ENCODE measurements at regions not wholly inside any gene's neighbourhood (a gene's known extent, or its start where the extent isn't known, plus 50 kb on each side); places are given as distances from the start of the nearest gene placed in this dataset.

GRCh38 chr4:133711817-133712216, 489.8 kb downstream of the PABPC4L start:
- no peak overlapping the region for H2AK5ac ChIP-seq (ENCODE audit: low read depth, low read length)
- H3K27ac ChIP-seq (replicated peaks; ENCODE audit: low read length): no peak overlapping the region
- no peaks in the 10 kb centered on the region for H3K79me1 ChIP-seq (ENCODE audit: low read depth, low read length)
- H3K14ac ChIP-seq (ENCODE audit: low read length): no peak overlapping the region
- no peak overlapping the region for H2BK12ac ChIP-seq (ENCODE audit: low read length)
- H2BK5ac ChIP-seq (ENCODE audit: low read length): no peak overlapping the region
- no peak overlapping the region for H3K9ac ChIP-seq (ENCODE audit: low read depth, low read length, poor library complexity)
- no peak overlapping the region for H3K4me2 ChIP-seq (ENCODE audit: insufficient read depth, low read length, poor library complexity, severe bottlenecking)
- H3K23ac ChIP-seq (ENCODE audit: low read depth, low read length, poor library complexity): no peak overlapping the region
- DNase-seq (ENCODE audit: low spot score): no peak
- no peaks in the 10 kb centered on the region for H3K4me1 ChIP-seq (ENCODE audit: control insufficient read depth in 2 of 2, insufficient read depth in 1 of 2, low read depth in 1 of 2, low read length in 2 of 2)
- no peak overlapping the region for H4K8ac ChIP-seq (ENCODE audit: low read depth, low read length)
- H3K9me3 ChIP-seq (replicated peaks in 1 of 2; ENCODE audit: control insufficient read depth in 2 of 2, insufficient read depth in 1 of 2, low read depth in 1 of 2, low read length in 2 of 2): no peaks in the 10 kb centered on the region
- no peak overlapping the region for H3K4ac ChIP-seq (ENCODE audit: low read length)
- no peaks in the 10 kb centered on the region for H3K36me3 ChIP-seq (replicated peaks in 1 of 2; ENCODE audit: control insufficient read depth in 2 of 2, insufficient read depth in 2 of 2, low read length in 2 of 2)
- no peak overlapping the region for H2BK120ac ChIP-seq (ENCODE audit: low read depth, low read length)
- H3K18ac ChIP-seq (ENCODE audit: low read length): no peak overlapping the region
- H3K4me3 ChIP-seq (ENCODE audit: low read length in 2 of 2): no peak overlapping the region
- no peak overlapping the region for H4K91ac ChIP-seq (ENCODE audit: low read depth, low read length, poor library complexity)
- H2AFZ ChIP-seq (ENCODE audit: low read length): peak overlapping the region; percentile 68
- no peak overlapping the region for H2BK15ac ChIP-seq (ENCODE audit: low read length)
- WGBS, 2 donors (ENCODE audit: extremely low coverage in 2 of 2, insufficient read length in 2 of 2, insufficient replicate concordance in 1 of 2): no CpG with 5 or more reads among the region's 6 CpGs
- no peaks in the 10 kb centered on the region for H3K27me3 ChIP-seq (ENCODE audit: control insufficient read depth in 3 of 3, insufficient read depth in 3 of 3, low read depth in 1 of 3, low read length in 3 of 3)

GRCh38 chr4:133694416-133694815, 507.2 kb downstream of the PABPC4L start:
- H2BK15ac ChIP-seq (ENCODE audit: low read length): no peak overlapping the region
- no peaks in the 10 kb centered on the region for H3K9me3 ChIP-seq (replicated peaks in 1 of 2; ENCODE audit: control insufficient read depth in 2 of 2, insufficient read depth in 1 of 2, low read depth in 1 of 2, low read length in 2 of 2)
- no peak overlapping the region for H3K4me2 ChIP-seq (ENCODE audit: insufficient read depth, low read length, poor library complexity, severe bottlenecking)
- no peaks in the 10 kb centered on the region for H3K27me3 ChIP-seq (ENCODE audit: control insufficient read depth in 3 of 3, insufficient read depth in 3 of 3, low read depth in 1 of 3, low read length in 3 of 3)
- no peak overlapping the region for H2BK120ac ChIP-seq (ENCODE audit: low read depth, low read length)
- no peaks in the 10 kb centered on the region for H3K4me1 ChIP-seq (ENCODE audit: control insufficient read depth in 2 of 2, insufficient read depth in 1 of 2, low read depth in 1 of 2, low read length in 2 of 2)
- H3K9ac ChIP-seq (ENCODE audit: low read depth, low read length, poor library complexity): no peak overlapping the region
- H4K8ac ChIP-seq (ENCODE audit: low read depth, low read length): no peak overlapping the region
- no peak overlapping the region for H3K23ac ChIP-seq (ENCODE audit: low read depth, low read length, poor library complexity)
- no peaks in the 10 kb centered on the region for H3K36me3 ChIP-seq (replicated peaks in 1 of 2; ENCODE audit: control insufficient read depth in 2 of 2, insufficient read depth in 2 of 2, low read length in 2 of 2)
- no peak overlapping the region for H2AK5ac ChIP-seq (ENCODE audit: low read depth, low read length)
- H4K91ac ChIP-seq (ENCODE audit: low read depth, low read length, poor library complexity): no peak overlapping the region
- no peaks in the 10 kb centered on the region for H3K79me1 ChIP-seq (ENCODE audit: low read depth, low read length)
- H3K4me3 ChIP-seq (ENCODE audit: low read length in 2 of 2): no peak overlapping the region
- H2BK12ac ChIP-seq (ENCODE audit: low read length): no peak overlapping the region
- H2AFZ ChIP-seq (ENCODE audit: low read length): no peak overlapping the region
- H3K4ac ChIP-seq (ENCODE audit: low read length): no peak overlapping the region
- H2BK5ac ChIP-seq (ENCODE audit: low read length): no peak overlapping the region
- no peak overlapping the region for H3K18ac ChIP-seq (ENCODE audit: low read length)
- no peak for DNase-seq (ENCODE audit: low spot score)
- no peak overlapping the region for H3K27ac ChIP-seq (replicated peaks; ENCODE audit: low read length)
- H3K14ac ChIP-seq (ENCODE audit: low read length): no peak overlapping the region
- WGBS, 2 donors (ENCODE audit: extremely low coverage in 2 of 2, insufficient read length in 2 of 2, insufficient replicate concordance in 1 of 2): no CpG with 5 or more reads among the region's 2 CpGs

GRCh38 chr4:133683967-133684366, 517.6 kb downstream of the PABPC4L start:
- no peak overlapping the region for H3K4me2 ChIP-seq (ENCODE audit: insufficient read depth, low read length, poor library complexity, severe bottlenecking)
- H3K36me3 ChIP-seq (replicated peaks in 1 of 2; ENCODE audit: control insufficient read depth in 2 of 2, insufficient read depth in 2 of 2, low read length in 2 of 2): no peaks in the 10 kb centered on the region
- H3K27me3 ChIP-seq (ENCODE audit: control insufficient read depth in 3 of 3, insufficient read depth in 3 of 3, low read depth in 1 of 3, low read length in 3 of 3): no peaks in the 10 kb centered on the region
- H3K23ac ChIP-seq (ENCODE audit: low read depth, low read length, poor library complexity): no peak overlapping the region
- H2BK120ac ChIP-seq (ENCODE audit: low read depth, low read length): no peak overlapping the region
- H4K91ac ChIP-seq (ENCODE audit: low read depth, low read length, poor library complexity): no peak overlapping the region
- no peak for DNase-seq (ENCODE audit: low spot score)
- H2BK5ac ChIP-seq (ENCODE audit: low read length): no peak overlapping the region
- H3K4me3 ChIP-seq (ENCODE audit: low read length in 2 of 2): no peak overlapping the region
- no peak overlapping the region for H3K18ac ChIP-seq (ENCODE audit: low read length)
- no peak overlapping the region for H2AFZ ChIP-seq (ENCODE audit: low read length)
- H3K9ac ChIP-seq (ENCODE audit: low read depth, low read length, poor library complexity): no peak overlapping the region
- no peak overlapping the region for H3K14ac ChIP-seq (ENCODE audit: low read length)
- peaks cover 3 to 4% of the 10 kb centered on the region in 2 donors for H3K9me3 ChIP-seq (replicated peaks in 1 of 2; ENCODE audit: control insufficient read depth in 2 of 2, insufficient read depth in 1 of 2, low read depth in 1 of 2, low read length in 2 of 2)
- no peak overlapping the region for H3K4ac ChIP-seq (ENCODE audit: low read length)
- no peaks in the 10 kb centered on the region for H3K4me1 ChIP-seq (ENCODE audit: control insufficient read depth in 2 of 2, insufficient read depth in 1 of 2, low read depth in 1 of 2, low read length in 2 of 2)
- no peaks in the 10 kb centered on the region for H3K79me1 ChIP-seq (ENCODE audit: low read depth, low read length)
- no peak overlapping the region for H2BK15ac ChIP-seq (ENCODE audit: low read length)
- no CpG with 5 or more reads among the region's 6 CpGs for WGBS, 2 donors (ENCODE audit: extremely low coverage in 2 of 2, insufficient read length in 2 of 2, insufficient replicate concordance in 1 of 2)
- H2AK5ac ChIP-seq (ENCODE audit: low read depth, low read length): no peak overlapping the region
- no peak overlapping the region for H2BK12ac ChIP-seq (ENCODE audit: low read length)
- no peak overlapping the region for H4K8ac ChIP-seq (ENCODE audit: low read depth, low read length)
- no peak overlapping the region for H3K27ac ChIP-seq (replicated peaks; ENCODE audit: low read length)

- Histone ChIP-seq H2BK120ac (ENCODE audit: low read depth, low read length) (no peak overlapping the region), H2AK5ac (ENCODE audit: low read depth, low read length) (no peak overlapping the region), H3K9me3 (replicated peaks in 1 of 2; ENCODE audit: control insufficient read depth in 2 of 2, insufficient read depth in 1 of 2, low read depth in 1 of 2, low read length in 2 of 2) (peaks cover 0 to 2% of the 10 kb centered on the region in 2 donors), H2BK5ac (ENCODE audit: low read length) (no peak overlapping the region), H3K27me3 (ENCODE audit: control insufficient read depth in 3 of 3, insufficient read depth in 3 of 3, low read depth in 1 of 3, low read length in 3 of 3) (no peaks in the 10 kb centered on the region), H3K4me1 (ENCODE audit: control insufficient read depth in 2 of 2, insufficient read depth in 1 of 2, low read depth in 1 of 2, low read length in 2 of 2) (peaks cover 3 to 5% of the 10 kb centered on the region in 2 donors), H2BK12ac (ENCODE audit: low read length) (no peak overlapping the region), H3K9ac (ENCODE audit: low read depth, low read length, poor library complexity) (no peak overlapping the region), H3K18ac (ENCODE audit: low read length) (no peak overlapping the region), H3K14ac (ENCODE audit: low read length) (no peak overlapping the region), H3K4me3 (ENCODE audit: low read length in 2 of 2) (no peak overlapping the region), H3K4ac (ENCODE audit: low read length) (no peak overlapping the region), H3K36me3 (replicated peaks in 1 of 2; ENCODE audit: control insufficient read depth in 2 of 2, insufficient read depth in 2 of 2, low read length in 2 of 2) (no peaks in the 10 kb centered on the region), H2BK15ac (ENCODE audit: low read length) (no peak overlapping the region), H3K27ac (replicated peaks; ENCODE audit: low read length) (no peak overlapping the region), H3K79me1 (ENCODE audit: low read depth, low read length) (no peaks in the 10 kb centered on the region), H3K23ac (ENCODE audit: low read depth, low read length, poor library complexity) (no peak overlapping the region), H4K8ac (ENCODE audit: low read depth, low read length) (no peak overlapping the region), H2AFZ (ENCODE audit: low read length) (peak overlapping the region; percentile 85), H3K4me2 (ENCODE audit: insufficient read depth, low read length, poor library complexity, severe bottlenecking) (no peak overlapping the region), H4K91ac (ENCODE audit: low read depth, low read length, poor library complexity) (no peak overlapping the region)
- WGBS, 2 donors (ENCODE audit: extremely low coverage in 2 of 2, insufficient read length in 2 of 2, insufficient replicate concordance in 1 of 2): no CpG with 5 or more reads among the region's 6 CpGs
- no peak for DNase-seq (ENCODE audit: low spot score)
Observed at GRCh38 chr4:133668061-133668851, 519.2 kb downstream of the PCDH10 start.
